NK-92 treated with Interleukin-12 subunit alpha and Interleukin-12 subunit beta, amount 100 ng/mL, for 24 hours (cell line): ENCODE measurements at regions not wholly inside any gene's neighbourhood (a gene's known extent, or its start where the extent isn't known, plus 50 kb on each side); places are given as distances from the start of the nearest gene placed in this dataset.
"Not testable (repeated sequence)": the region's sequence is repeated elsewhere in the genome, so short reads cannot be mapped to it uniquely, and the experiment has no call there.

Experiments
- DNase-seq: peaks from one replicate; lab custom pipeline; 2025; lab: John Stamatoyannopoulos, UW

- not testable (repeated sequence) for DNase-seq
Measured at GRCh38 chr15:24309700-24310099, 365.9 kb upstream of the NPAP1 start.

- DNase-seq: not testable (repeated sequence)
Measured at GRCh38 chr15:24311692-24312091, 363.9 kb upstream of the NPAP1 start.

- DNase-seq: not testable (repeated sequence)
Measured at GRCh38 chr15:24316326-24316725, 359.2 kb upstream of the NPAP1 start.

DNA sequence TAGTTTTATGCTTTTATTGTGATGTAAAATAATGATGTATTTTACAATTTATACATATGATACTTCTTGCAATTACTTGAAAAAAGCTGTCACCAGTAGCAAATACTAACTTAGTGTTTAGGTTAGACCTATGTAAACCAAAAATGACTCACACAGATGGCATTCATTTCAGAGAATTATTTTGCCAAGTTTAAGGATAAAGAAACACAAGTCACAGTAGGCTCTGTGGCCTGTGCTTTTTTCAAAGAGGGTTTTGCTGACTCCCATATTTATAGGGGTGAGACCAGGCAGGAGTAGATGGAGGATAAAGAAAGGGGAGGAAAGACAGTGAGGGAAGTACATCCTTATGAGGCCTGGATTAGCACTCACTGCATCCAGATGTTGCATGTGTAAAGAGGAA lies 356.6 kb upstream of the NPAP1 start:
- no peak for DNase-seq

DNA sequence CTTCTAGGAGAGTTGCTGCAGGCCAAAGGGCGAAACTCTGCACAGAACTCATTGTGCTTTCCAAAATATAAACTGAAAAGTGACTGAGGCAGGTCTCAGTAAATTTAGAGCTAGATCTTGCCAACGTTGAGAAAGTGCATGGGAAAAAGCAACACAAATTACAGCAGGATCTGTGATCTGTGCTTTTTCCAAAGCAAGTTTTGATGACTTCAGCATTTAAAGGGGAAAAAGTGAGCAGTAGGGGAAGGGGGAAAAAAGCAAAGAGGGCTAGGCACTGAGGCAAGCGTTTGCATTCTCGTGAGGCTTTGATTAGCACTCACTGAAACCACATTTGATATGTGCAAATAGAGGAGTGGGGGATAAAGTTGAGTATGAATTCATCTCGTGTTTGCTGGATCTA lies 351.5 kb upstream of the NPAP1 start:
- not testable (repeated sequence) for DNase-seq

GRCh38 chr15:24326513-24326912 lies 349.1 kb upstream of the NPAP1 start:
- DNase-seq: not testable (repeated sequence)

- not testable (repeated sequence) for DNase-seq
Measured at GRCh38 chr15:24331964-24332363, 343.6 kb upstream of the NPAP1 start.

GRCh38 chr15:24341876-24342275 lies 333.7 kb upstream of the NPAP1 start:
- not testable (repeated sequence) for DNase-seq

DNA sequence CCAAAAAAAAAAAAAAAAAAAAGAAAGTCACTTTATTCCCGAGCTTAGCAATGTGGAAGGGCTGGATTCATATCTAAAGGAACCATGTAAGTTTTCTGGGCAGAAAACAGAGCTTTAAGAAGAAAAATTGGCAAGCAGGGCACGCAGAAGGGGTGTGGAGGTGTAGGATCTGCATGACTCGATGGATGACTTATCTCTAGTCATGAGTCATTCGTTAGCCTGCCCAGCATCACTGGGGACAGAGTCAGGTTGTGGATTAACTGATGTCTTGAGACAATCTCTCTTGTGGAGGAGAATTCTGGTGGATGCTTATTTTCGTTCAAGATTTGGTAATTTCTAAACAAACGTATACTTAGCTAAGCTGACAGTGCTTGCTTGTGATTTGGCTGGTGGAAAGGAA lies 322.8 kb upstream of the NPAP1 start:
- not testable (repeated sequence) for DNase-seq

GRCh38 chr15:24381103-24381502 lies 294.5 kb upstream of the NPAP1 start:
- not testable (repeated sequence) for DNase-seq

- not testable (repeated sequence) for DNase-seq
Measured at GRCh38 chr15:24385258-24385657, 290.3 kb upstream of the NPAP1 start.

DNA sequence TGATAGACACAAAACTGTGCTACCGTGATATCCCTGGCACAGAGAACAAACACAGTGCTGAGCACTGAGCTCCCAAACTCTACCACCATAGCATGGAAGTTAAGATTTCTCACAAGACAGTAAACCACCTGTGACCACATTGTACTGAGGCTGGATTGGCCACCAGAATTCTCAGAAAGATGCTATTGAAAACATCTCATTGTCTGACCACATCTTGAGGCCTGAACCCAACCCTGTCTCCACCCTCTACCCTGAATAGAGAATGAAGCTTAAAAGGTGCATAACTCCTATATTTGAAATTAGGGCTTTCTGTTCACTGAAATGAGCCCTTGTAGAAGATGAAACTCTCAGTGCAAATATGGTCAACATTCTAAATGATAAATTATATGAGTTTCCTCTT lies 281.3 kb upstream of the NPAP1 start:
- DNase-seq: no peak

DNA sequence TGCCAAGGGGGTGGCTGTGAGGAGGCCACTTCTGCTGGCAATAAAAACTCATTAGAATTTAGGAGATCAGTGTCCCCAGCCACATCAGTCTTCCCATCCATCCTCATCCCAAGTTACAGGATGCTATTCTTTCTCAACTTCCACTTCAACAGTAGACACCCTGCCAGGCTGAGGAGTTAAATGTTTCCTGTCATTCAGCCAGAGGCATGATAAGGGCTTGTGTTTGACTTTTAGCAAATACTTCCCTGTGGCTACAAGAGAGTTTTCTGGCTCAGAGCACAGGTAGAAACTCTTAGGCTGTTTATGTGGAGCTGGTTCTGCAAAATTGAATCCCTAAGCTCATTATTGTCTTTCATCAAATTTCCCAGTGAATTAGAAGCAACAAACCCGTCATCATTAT lies 262.9 kb upstream of the NPAP1 start:
- not testable (repeated sequence) for DNase-seq

DNA sequence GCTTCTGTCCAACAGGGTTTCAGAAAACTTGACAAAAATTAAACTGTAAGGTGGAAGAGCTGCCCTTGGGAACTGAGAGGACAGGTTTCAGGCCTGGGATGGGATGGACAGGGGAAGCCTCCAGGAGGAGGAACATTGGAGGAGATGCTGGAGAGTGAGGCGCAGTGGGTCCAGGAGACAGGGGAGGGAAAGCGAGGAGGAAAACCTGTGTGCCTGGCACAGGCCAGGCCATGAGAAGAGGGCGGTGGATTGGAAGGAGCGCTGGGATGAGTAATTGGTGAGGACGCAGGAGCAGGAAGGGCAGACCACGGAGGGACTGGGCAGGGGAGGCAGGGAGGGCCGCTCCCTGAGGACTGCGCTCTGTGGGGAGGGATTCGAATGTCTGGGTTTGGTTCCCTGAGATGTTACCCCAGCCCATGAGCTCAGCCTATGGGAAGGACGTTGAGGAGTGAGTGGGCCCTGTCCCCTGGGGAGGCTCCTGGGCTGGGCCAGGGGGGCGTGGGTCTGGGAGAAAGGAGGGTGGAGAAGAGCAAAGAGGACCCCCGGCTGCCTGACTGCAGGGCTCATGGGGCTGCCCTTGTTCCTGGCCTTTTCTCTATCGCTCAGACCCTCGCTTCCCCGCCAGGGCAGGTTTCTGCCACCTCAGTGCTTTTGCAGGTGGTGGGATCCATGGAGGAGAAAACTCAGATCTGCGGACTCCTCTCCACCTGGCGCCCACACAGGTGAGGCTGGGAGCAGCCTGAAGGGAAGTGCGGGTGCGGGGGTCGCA lies 249.1 kb upstream of the NPAP1 start:
- not testable (repeated sequence) for DNase-seq

- DNase-seq: not testable (repeated sequence)
Measured at GRCh38 chr15:24427055-24427400, 248.5 kb upstream of the NPAP1 start.

DNA sequence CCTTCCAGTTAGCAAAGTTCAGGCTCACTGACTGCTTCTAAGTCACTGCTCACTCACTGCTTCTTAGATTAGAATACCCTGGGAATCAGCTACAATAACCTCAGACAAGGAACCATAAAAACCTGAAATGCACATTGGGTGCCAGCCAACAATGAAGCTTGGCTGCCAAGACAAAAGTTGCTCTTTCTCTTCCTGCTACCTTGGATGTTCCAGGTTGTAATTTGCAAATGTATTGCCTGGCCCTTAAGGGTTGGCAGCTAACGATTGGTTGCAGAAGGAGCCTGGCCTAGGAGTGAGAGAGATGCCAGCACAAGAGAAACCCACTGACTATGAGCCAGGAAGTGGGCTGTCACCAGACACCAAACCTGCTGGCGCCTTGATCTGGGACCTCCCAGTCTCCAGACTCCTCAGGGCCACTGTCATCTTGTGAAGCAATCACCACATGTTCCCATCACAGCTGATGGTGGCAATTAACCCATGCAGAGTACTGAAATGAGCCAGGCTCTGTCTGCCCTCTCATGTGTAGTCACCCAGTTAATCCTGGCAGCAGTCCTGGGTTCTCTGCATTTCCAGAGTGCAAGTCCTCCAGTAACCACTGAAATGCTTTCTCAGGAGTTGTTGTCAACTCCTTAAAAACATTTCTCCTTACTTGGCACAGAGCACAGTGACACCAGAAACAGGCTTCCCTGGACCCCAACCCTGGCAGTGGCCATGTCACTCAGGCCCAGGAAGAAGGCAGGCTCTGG lies 240.3 kb upstream of the NPAP1 start:
- DNase-seq: not testable (repeated sequence)

DNA sequence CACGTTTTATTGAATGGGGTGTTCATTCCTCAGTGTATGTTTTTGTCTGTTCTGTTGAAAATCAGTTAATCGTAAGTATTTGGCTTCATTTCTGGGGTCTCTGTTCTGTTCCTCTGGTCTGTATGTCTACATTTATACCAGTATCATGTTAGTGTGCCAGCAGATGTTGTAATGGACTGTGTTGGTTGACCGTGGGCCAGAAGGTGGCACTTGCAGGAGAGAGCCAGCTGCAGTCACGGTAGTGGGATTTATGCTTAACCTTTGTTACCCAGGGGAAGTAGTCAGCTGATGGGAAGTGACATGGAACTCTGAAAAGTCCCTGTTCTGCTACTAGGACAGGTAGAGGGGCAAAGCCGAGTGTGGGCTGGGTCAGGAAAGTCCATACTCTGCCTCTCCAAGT lies 238.3 kb upstream of the NPAP1 start:
- DNase-seq: not testable (repeated sequence)

DNA sequence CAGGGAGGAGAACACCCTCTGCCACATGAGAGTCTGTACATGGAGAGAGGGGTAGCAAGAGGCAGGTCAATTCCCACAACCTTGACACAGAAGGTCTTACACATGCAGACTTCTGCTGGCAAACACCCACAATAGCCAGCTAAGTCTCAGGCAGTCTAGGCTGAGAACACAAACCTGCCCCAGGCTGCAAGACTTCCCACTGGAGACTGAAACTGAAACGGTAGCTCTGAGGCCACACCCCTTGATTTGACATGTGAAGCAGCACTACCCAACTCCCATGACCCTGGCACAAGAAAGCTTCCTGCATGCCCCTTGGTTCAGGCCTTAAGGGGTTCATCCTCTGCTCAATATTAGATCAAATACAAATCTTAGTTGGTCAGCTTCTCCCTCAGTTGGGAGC lies 237.8 kb upstream of the NPAP1 start:
- DNase-seq: not testable (repeated sequence)

GRCh38 chr15:24477107-24478025 lies 198.2 kb upstream of the NPAP1 start:
- not testable (repeated sequence) for DNase-seq

DNA sequence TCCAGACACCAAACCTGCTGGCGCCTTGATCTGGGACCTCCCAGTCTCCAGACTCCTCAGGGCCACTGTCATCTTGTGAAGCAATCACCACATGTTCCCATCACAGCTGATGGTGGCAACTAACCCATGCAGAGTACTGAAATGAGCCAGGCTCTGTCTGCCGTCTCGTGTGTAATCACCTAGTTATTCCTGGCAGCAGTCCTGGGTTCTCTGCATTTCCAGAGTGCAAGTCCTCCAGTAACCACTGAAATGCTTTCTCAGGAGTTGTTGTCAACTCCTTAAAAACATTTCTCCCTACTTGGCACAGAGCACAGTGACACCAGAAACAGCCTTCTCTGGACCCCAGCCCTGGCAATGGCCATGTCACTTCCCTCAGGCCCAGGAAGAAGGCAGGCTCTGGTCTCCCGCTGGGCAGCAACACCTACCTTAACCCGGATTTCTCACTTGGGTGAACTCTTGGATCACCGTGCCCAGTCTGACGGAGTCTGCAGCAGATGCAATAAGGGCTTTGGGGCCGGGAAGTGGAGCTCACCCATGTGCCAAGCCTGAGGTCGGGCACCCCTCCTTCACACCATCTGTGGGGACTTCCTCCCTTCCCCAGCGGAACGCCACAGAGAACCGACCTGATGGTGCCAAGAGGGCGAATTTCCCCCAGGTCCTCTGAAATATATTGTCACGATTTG lies 189.5 kb upstream of the NPAP1 start:
- not testable (repeated sequence) for DNase-seq

DNA sequence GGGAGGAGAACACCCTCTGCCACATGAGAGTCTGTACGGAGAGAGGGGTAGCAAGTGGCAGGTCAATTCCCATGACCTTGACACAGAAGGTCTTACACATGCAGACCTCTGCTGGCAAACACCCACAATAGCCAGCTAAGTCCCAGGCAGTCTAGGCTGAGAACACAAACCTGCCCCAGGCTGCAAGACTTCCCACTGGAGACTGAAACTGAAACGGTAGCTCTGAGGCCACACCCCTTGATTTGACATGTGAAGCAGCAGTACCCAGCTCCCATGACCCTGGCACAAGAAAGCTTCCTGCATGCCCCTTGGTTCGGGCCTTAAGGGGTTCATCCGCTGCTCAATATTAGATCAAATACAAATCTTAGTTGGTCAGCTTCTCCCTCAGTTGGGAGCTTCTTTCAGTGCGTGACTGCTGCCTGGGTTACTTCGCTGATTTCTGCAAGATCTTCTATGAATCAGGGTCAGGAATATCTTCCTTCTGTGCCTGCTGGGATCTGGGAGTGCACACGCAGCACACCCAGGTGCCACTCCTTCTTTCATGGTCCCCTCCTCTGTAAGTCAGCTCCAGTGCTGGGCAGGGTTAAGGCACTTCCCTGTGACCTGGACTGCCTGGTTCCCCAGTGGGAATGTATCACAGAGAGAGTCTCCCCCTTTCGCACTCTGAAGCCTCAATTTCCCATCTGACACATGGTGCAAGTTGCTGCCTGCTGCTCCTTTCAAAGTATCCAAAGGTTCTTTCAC lies 187.2 kb upstream of the NPAP1 start:
- DNase-seq: not testable (repeated sequence)
